Mucosa of descending colon (tissue), 3 donors: ENCODE measurements at regions not wholly inside any gene's neighbourhood (a gene's known extent, or its start where the extent isn't known, plus 50 kb on each side); places are given as distances from the start of the nearest gene placed in this dataset.

Experiments
- ATAC-seq: fragments of 200-7000 bp; cut with Tn5 transposase; one replicate; pipeline ENCODE4 v1.9.1; 2020; ENCODE audit warnings: mild to moderate bottlenecking, moderate library complexity
- DNase-seq, 3 donors: peaks; one replicate each; pipeline ENCODE4 v3.0.0-alpha.2; 2020
- H3K36me3 ChIP-seq: fragments of 200-600 bp; one replicate; pipeline ENCODE4 v1.8.0; 2021; ENCODE audit warnings: low read depth, mild to moderate bottlenecking
- H3K4me1 ChIP-seq: fragments of 200-600 bp; one replicate; pipeline ENCODE4 v1.8.0; 2021; ENCODE audit warnings: low read depth, mild to moderate bottlenecking
- H3K4me3 ChIP-seq: fragments of 200-600 bp; one replicate; pipeline ENCODE4 v1.8.0; 2021; ENCODE audit warnings: mild to moderate bottlenecking
- H3K9me3 ChIP-seq: fragments of 200-600 bp; one replicate; pipeline ENCODE4 v1.8.0; 2021; ENCODE audit warnings: mild to moderate bottlenecking
- CTCF ChIP-seq: fragments of 200-600 bp; IDR thresholded peaks from one replicate; pipeline ENCODE4 v1.8.0; 2022; ENCODE audit warnings: antibody characterized with exemption, mild to moderate bottlenecking
- intact Hi-C, 2 donors: fragments of 100-400 bp; cut with DNase I in 1 of 2; cut with micrococcal nuclease in 1 of 2; formaldehyde crosslinking; loops; one replicate each; pipeline versions ENCODE4 v1.11.0 to v1.11.1; 2022; cut with DNase I, micrococcal nuclease
- donor health status: DM: no; HTN: no; CAD: no; lungs with moderate emphysema.
- donor health status: DM: no; HTN: no; CAD: no.
- donor health status: DM: no; HTN: yes; CAD: no.

DNA sequence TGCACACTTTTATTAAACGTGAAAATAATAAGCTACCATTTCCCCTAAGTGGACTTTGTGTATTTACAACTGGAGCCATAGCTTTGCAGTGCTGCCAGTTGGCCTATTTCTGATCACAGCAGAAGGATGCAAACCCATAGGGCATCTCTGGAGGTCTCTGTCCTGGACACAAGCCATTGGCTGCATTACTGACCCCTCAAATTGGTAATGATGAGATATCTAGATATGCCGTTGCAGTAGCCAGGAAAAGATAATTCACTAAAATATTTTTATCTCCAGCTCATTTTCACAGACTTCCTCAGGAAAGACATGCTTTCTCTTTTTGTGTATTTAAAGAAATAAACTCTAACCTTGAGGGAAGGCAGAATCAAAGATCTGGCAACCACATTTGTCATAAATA, 182.5 kb downstream of the TDRD15 start:
- intact Hi-C loops, result no loop called here
- DNase-seq, result no peak
- no peak for TF ChIP-seq CTCF
- no peaks in the 10 kb centered on the region for H3K36me3 ChIP-seq
- H3K9me3 ChIP-seq, result no peaks in the 10 kb centered on the region
- no peak for ATAC-seq
- no peak overlapping the region for H3K4me3 ChIP-seq
- no peaks in the 10 kb centered on the region for H3K4me1 ChIP-seq

DNA sequence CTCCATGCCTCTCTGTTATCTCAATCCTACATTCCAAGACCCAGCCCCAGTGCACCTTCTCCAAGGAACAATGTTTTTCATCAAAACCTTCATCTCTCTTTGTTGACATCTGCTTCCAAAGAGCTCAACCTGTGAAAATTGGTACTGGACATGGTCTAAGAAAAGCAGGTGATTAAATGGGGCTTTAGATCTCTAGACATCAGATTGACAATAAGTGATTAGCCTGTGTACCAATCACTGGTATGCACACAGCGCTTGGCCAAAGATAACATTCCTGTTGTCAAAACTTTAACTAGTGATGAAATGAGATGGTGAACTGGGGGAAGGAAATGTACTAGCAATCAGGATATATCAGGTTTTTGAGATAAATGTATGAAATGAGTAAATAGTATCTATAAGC, 183.3 kb downstream of the TDRD15 start:
- no peak for ATAC-seq
- no peak for DNase-seq
- H3K36me3 ChIP-seq, result no peaks in the 10 kb centered on the region
- intact Hi-C loops, result no loop called here
- no peak for TF ChIP-seq CTCF
- no peaks in the 10 kb centered on the region for H3K9me3 ChIP-seq
- H3K4me3 ChIP-seq, result no peak overlapping the region
- no peaks in the 10 kb centered on the region for H3K4me1 ChIP-seq

- no peaks in the 10 kb centered on the region for H3K9me3 ChIP-seq
- DNase-seq (no peak), ATAC-seq (no peak)
- no peak for TF ChIP-seq CTCF
- H3K4me3 ChIP-seq, result no peak overlapping the region
- no peaks in the 10 kb centered on the region for H3K36me3 ChIP-seq
- intact Hi-C loops, result loop anchor here (10.0 kb wide), 2 partner anchors 136 to 266 kb away; partner anchors contain the start of gene APOB (in 1 of the 2)
- no peaks in the 10 kb centered on the region for H3K4me1 ChIP-seq
Measured at GRCh38 chr2:21310493-21310892, 186.7 kb downstream of the TDRD15 start.

GRCh38 chr2:21314322-21314835, 190.6 kb downstream of the TDRD15 start:
- no peaks in the 10 kb centered on the region for H3K36me3 ChIP-seq
- DNase-seq, result no peak
- H3K4me1 ChIP-seq, result no peaks in the 10 kb centered on the region
- intact Hi-C loops, result loop anchor here (10.0 kb wide), 2 partner anchors 140 to 270 kb away; partner anchors contain the start of gene APOB (in 1 of the 2)
- no peaks in the 10 kb centered on the region for H3K9me3 ChIP-seq
- TF ChIP-seq CTCF, result no peak
- ATAC-seq, result no peak
- H3K4me3 ChIP-seq, result no peak overlapping the region

DNA sequence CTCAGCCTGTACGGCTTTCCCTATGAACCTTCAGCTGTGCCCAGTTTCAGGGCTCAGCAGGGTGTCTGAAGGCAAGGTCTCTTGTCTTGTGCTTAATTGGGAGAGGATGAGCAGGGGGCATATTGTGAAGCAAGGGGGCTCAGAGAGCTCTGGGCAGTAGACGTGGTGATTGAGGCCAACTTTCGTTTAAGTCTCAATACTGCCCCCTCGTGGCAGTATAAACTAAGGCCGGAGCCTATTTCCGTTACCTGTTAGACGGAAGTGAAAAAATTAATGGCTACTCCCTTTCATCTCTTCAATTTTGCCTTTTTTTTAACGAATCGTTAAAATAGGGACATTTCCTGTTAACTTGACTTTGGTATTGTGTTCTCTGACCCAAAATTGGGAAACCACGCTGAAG, 193.4 kb downstream of the TDRD15 start:
- peak; percentile 39 for TF ChIP-seq CTCF
- peak in 2 of 3 donors; percentile 35 to 85 for DNase-seq
- Histone ChIP-seq H3K9me3 (no peaks in the 10 kb centered on the region), H3K4me3 (no peak overlapping the region), H3K36me3 (no peaks in the 10 kb centered on the region), H3K4me1 (no peaks in the 10 kb centered on the region)
- intact Hi-C loops, result loop anchor here (2.0 to 10.0 kb wide), 3 partner anchors 140 to 272 kb away; partner anchors contain the start of gene APOB (in 1 of the 2)
- ATAC-seq, result peak; percentile 76

- intact Hi-C loops, result loop anchor here (10.0 kb wide), 2 partner anchors 143 to 273 kb away; partner anchors contain the start of gene APOB (in 1 of the 2)
- Histone ChIP-seq H3K4me3 (no peak overlapping the region), H3K4me1 (no peaks in the 10 kb centered on the region), H3K36me3 (no peaks in the 10 kb centered on the region), H3K9me3 (no peaks in the 10 kb centered on the region)
- DNase-seq (no peak), ATAC-seq (no peak)
- no peak for TF ChIP-seq CTCF
Measured at GRCh38 chr2:21318263-21318662, 194.5 kb downstream of the TDRD15 start.
